ENCODE measurements at regions not wholly inside any gene's neighbourhood (a gene's known extent, or its start where the extent isn't known, plus 50 kb on each side); places are given as distances from the start of the nearest gene placed in this dataset.

GRCh38 chr6:165930668-165931214 lies 236.9 kb downstream of the TBXT start:
- TF ChIP-seq CTCF (IDR thresholded peaks at IDR 0.05) (no peak), POLR2A (IDR thresholded peaks at IDR 0.05) (no peak), POLR2AphosphoS5 (IDR thresholded peaks at IDR 0.05) (no peak)

Measured in prostate gland (tissue), 2 donors.